ENCODE measurements at regions not wholly inside any gene's neighbourhood (a gene's known extent, or its start where the extent isn't known, plus 50 kb on each side); places are given as distances from the start of the nearest gene placed in this dataset.
"Not testable (repeated sequence)": the region's sequence is repeated elsewhere in the genome, so short reads cannot be mapped to it uniquely, and the experiment has no call there.

DNA sequence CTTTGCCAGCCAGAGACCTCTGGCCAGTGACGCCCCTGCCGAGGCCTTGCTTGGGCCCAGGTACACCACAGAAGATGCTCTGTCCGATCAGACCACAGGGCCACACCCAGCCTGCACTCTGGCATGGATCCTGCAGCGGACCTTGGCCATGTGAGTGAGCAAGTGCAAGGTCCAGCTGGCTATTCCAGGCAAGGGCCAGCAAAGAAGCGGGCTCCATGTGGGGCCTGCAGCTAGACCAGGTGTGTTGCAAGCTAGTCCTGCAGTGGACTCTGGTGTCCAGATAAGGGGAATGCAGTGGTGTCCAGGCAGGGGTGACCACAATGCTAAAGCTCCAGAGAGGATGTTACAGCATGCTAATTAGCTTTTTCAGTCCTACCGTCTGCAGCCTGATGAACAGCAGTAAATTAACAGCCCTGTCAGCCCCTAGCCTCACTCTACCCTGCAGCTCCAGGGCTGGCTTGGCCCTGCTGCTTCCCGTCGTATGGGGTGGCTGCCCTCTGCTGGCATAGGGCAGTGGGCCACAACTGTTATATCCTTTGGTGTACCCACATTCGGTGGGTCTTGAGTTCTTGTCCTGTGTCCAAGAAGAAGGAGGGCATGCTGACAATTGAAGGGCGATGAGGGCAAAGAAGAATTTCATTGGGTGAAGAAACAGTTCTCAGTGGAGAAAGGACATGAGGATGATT, 284.5 kb upstream of the POU5F2 start:
- DNase-seq = no peak

DNA sequence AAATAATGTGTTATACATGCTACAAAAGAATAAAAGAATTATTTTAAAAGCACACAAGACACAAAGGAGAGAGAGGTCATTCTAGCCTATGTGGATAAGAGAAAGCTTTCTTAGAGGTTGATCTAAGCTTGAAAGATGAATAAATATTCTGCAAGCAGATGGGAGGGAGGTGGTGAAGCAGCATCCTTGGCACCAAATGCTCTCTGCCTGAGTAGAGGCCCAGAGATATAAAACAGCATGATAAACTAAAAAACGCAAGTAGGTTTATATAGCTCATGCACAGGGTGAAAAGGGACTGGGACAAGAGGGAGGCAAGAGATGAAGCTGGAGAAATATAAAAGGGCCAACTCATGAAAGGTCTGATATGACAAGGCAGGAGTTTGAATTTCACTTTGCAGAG, 283.2 kb upstream of the POU5F2 start:
- DNase-seq = no peak

- no peak for DNase-seq
Observed at GRCh38 chr5:94024101-94024500, 282.7 kb upstream of the POU5F2 start.

DNA sequence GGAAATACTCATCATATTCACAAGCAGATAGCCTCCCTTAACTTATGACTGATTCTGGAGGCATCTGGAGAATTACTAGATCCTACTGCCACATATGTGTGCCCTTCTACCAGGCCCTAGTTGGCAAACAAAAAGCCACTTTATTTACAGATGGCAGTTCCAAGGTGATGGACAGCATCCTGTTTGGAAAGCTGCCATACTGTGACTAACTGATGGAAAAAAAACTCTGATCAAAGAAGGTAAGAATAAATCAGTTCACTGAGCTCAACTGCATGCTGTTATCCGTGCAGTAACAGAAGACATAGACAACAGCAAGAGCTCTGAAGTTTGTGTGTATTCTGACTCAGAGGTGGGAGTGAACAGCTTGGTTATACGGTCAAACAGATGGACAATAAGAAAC, 279.8 kb upstream of the POU5F2 start:
- no peak for DNase-seq

- DNase-seq = no peak
Observed at GRCh38 chr5:94017579-94017978, 276.2 kb upstream of the POU5F2 start.

GRCh38 chr5:94010814-94011213, 269.4 kb upstream of the POU5F2 start:
- no peak for DNase-seq

- no peak for DNase-seq
Observed at GRCh38 chr5:94009161-94009560, 267.8 kb upstream of the POU5F2 start.

- no peak for DNase-seq
Observed at GRCh38 chr5:93998951-93999455, 257.6 kb upstream of the POU5F2 start.

DNA sequence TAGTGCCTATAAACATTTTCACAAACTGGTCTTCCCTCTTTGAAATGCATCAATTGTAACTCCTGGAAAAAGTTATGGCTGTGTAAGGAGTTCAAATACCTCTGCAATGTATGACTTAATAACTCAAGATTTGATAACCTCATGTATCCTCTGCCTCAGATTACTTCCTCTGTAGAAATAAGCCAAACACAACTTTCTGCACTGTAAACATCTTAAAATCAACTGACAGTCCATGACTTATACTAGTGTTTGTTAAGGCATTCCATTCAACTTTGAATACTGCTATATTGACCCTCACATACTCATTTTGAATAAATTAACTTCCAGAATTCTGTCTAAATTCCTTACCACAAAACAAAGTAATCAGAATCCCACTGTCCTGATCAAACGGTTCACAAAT, 256.2 kb upstream of the POU5F2 start:
- DNase-seq = no peak

- DNase-seq = peak in 1 of 2 donors; percentile 2
Observed at GRCh38 chr5:93995126-93995621, 253.8 kb upstream of the POU5F2 start.

DNA sequence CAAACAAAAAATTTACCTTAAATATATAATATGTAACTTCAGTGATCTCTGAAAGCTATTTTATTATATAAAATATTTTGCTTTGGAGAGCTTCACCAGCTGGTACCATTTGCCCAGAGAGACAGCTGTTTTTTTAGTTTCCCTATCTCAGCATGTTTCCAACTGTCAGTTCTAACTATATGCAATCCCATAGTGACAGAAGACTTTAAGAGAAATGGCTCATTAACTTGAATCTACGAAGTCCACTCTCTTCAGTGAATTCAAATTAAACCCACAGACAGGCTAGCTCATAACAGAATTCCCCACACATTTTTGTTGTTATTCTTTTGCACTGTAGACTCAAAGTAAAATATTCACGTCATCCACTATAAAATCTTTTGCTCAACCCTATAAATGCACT, 251.8 kb upstream of the POU5F2 start:
- no peak for DNase-seq

GRCh38 chr5:93990504-93991070, 249.2 kb upstream of the POU5F2 start:
- DNase-seq = no peak

DNA sequence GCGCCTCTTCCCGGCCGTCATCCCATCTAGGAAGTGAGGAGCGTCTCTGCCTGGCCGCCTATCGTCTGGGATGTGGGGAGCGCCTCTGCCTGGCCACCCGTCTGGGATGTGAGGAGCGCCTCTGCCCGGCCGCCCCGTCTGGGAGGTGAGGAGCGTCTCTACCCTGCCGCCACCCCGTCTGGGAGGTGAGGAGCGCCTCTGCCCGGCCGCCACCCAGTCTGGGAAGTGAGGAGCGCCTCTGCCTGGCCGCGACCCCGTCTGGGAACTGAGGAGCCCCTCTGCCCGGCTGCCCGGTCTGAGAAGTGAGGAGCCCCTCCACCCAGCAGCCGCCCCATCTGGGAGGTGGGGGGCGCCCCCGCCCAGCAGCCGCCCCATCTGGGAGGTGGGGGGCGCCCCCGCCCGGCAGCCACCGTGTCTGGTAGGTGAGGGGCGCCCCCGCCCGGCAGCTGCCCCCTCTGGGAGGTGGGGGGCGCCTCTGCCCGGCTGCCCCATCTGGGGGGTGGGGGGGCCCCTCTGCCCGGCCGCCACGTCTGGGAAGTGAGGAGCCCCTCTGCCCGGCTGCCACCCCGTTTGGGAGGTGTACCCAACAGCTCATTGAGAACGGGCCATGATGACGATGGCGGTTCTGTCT, 244.7 kb upstream of the POU5F2 start:
- DNase-seq = not testable (repeated sequence)

DNA sequence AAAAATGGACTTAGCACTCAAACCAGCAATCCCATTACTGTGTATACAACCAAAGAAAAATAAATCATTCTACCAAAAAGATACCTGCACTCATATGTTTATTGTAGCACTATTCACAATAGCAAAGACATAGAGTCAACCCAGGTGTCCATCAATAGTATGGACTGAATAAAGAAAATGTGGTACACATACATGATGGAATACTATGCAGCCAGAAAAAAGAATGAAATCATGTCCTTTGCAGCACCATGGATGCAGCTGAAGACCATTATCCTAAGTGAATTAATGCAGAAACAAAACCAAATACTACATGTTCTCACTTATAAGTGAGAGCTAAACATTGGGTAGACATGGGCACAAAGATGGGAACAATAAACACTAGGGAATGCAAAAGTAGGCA, 236.8 kb upstream of the POU5F2 start:
- DNase-seq = no peak

GRCh38 chr5:93967923-93968322, 226.5 kb upstream of the POU5F2 start:
- DNase-seq = no peak

GRCh38 chr5:93964421-93964820, 223.0 kb upstream of the POU5F2 start:
- no peak for DNase-seq

DNA sequence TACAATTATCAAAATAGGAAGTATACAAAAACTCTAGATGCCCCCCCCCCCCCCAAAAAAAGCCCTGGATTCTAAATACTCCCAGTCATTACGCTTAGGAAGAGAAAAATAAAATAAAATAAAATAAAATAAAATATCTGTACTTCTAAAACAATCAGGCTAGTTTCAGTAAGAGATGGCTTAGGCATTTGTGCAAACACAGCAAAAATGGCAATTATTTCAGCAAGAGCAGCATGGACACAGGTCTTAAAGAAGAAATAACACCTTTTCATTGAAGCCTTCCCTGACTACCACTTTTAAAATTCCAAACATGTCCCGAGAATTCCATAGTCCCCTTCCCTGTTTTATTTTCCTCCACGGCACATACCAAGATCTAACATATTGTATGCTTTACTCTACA, 218.6 kb upstream of the POU5F2 start:
- no peak for DNase-seq

- no peak for DNase-seq
Observed at GRCh38 chr5:93956006-93956405, 214.6 kb upstream of the POU5F2 start.

GRCh38 chr5:93954421-93955069, 213.1 kb upstream of the POU5F2 start:
- DNase-seq = no peak

GRCh38 chr5:93953442-93953841, 212.0 kb upstream of the POU5F2 start:
- no peak for DNase-seq

DNA sequence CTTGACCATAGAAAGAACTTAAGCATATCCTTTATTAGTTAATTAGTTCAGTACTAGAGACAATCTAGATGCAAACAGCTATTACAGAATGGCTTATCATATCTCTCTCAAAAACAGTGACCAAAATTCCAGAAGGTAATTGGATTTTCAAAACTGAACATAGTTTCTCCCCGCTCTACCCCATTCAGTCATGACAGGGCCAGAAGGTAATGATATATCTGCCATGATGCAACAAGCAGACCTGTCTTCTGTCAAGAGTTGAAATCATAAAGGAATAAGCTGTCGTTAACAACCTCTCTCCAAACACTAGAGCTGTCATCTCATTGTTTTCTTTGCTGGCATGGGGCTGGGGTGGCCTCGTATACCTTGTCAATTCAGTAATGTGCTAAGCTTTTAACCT, 200.5 kb upstream of the POU5F2 start:
- no peak for DNase-seq

DNA sequence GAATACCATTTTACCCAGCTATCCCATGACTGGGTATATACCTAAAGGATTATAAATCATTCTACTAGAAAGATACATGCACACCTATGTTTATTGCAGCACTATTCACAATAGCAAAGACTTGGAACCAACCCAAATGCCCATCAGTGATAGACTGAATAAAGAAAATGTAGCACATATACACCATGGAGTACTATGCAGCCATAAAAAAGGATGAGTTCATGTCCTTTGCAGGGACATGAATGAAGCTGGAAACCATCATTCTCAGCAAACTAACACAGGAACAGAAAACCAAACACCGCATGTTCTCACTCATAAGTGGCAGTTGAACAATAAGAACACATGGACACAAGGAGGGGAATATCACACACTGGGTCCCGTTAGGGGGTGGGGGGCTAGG, 191.9 kb upstream of the POU5F2 start:
- DNase-seq = not testable (repeated sequence)

- DNase-seq = no peak
Observed at GRCh38 chr5:93930098-93930497, 188.7 kb upstream of the POU5F2 start.

- no peak for DNase-seq
Observed at GRCh38 chr5:93929131-93929530, 187.7 kb upstream of the POU5F2 start.
